ENCODE measurements at regions not wholly inside any gene's neighbourhood (a gene's known extent, or its start where the extent isn't known, plus 50 kb on each side); places are given as distances from the start of the nearest gene placed in this dataset.

GRCh38 chr1:199877526-199878384 is 149.8 kb upstream of the NR5A2 start:
- no peaks in the 10 kb centered on the region for H3K36me3 ChIP-seq
- H3K27ac ChIP-seq = no peak overlapping the region
- TF ChIP-seq POLR2A (IDR thresholded peaks at IDR 0.05) (no peak), CTCF (IDR thresholded peaks at IDR 0.05) (no peak)
- H3K4me1 ChIP-seq = no peaks in the 10 kb centered on the region
- H3K9me3 ChIP-seq = no peaks in the 10 kb centered on the region
- no peak for DNase-seq
- H3K27me3 ChIP-seq = no peaks in the 10 kb centered on the region
- H3K4me3 ChIP-seq = no peak overlapping the region

GRCh38 chr1:199878823-199879222 is 148.7 kb upstream of the NR5A2 start:
- no peak overlapping the region for H3K27ac ChIP-seq
- no peak for DNase-seq
- no peak for TF ChIP-seq CTCF (IDR thresholded peaks at IDR 0.05)
- TF ChIP-seq POLR2A (IDR thresholded peaks at IDR 0.05) = no peak
- H3K4me1 ChIP-seq = no peaks in the 10 kb centered on the region
- no peaks in the 10 kb centered on the region for H3K36me3 ChIP-seq
- no peak overlapping the region for H3K4me3 ChIP-seq
- H3K27me3 ChIP-seq = no peaks in the 10 kb centered on the region
- no peaks in the 10 kb centered on the region for H3K9me3 ChIP-seq

- TF ChIP-seq CTCF (IDR thresholded peaks at IDR 0.05) = no peak
- Histone ChIP-seq H3K27me3 (no peaks in the 10 kb centered on the region), H3K27ac (no peak overlapping the region)
Measured at GRCh38 chr1:199898654-199899053, 128.9 kb upstream of the NR5A2 start.

GRCh38 chr1:199901341-199901740 is 126.2 kb upstream of the NR5A2 start:
- Histone ChIP-seq H3K4me3 (no peak overlapping the region), H3K27ac (no peak overlapping the region), H3K36me3 (no peaks in the 10 kb centered on the region), H3K9me3 (no peaks in the 10 kb centered on the region), H3K4me1 (no peaks in the 10 kb centered on the region), H3K27me3 (no peaks in the 10 kb centered on the region)
- TF ChIP-seq POLR2A (IDR thresholded peaks at IDR 0.05) (no peak), CTCF (IDR thresholded peaks at IDR 0.05) (no peak)
- no peak for DNase-seq

More at GRCh38 chr1:199898654-199899053, 128.9 kb upstream of the NR5A2 start:
- Histone ChIP-seq H3K9me3 (no peaks in the 10 kb centered on the region), H3K4me1 (no peaks in the 10 kb centered on the region), H3K36me3 (no peaks in the 10 kb centered on the region), H3K4me3 (no peak overlapping the region)
- DNase-seq = no peak

GRCh38 chr1:199907361-199907760 is 120.1 kb upstream of the NR5A2 start:
- no peak overlapping the region for H3K4me3 ChIP-seq
- no peak overlapping the region for H3K27ac ChIP-seq
- H3K27me3 ChIP-seq = no peaks in the 10 kb centered on the region
- TF ChIP-seq CTCF (IDR thresholded peaks at IDR 0.05) (no peak), POLR2A (IDR thresholded peaks at IDR 0.05) (no peak)
- DNase-seq = no peak
- H3K4me1 ChIP-seq = no peaks in the 10 kb centered on the region
- no peaks in the 10 kb centered on the region for H3K9me3 ChIP-seq
- H3K36me3 ChIP-seq = no peaks in the 10 kb centered on the region

Data from Peyer's patch (tissue), 4 donors.